Osteocyte (in vitro differentiated cells): ENCODE measurements at regions not wholly inside any gene's neighbourhood (a gene's known extent, or its start where the extent isn't known, plus 50 kb on each side); places are given as distances from the start of the nearest gene placed in this dataset.
A peak's percentile ranks its signal among the peaks of the same experiment; 100 is the strongest.

Experiments used
- DNase-seq: peaks from one replicate; pipeline ENCODE4 v3.0.0; 2021; ENCODE audit warnings: mixed read lengths; ENCODE audit not compliant: unreplicated experiment; ENCODE audit errors: extremely low spot score
- H3K27ac Mint-ChIP-seq: one replicate; pipeline ENCODE4 v1.8.0; 2021; ENCODE audit warnings: mild to moderate bottlenecking, mixed read lengths; ENCODE audit not compliant: unreplicated experiment
- H3K27me3 Mint-ChIP-seq: one replicate; pipeline ENCODE4 v1.8.0; 2021; ENCODE audit warnings: mixed read lengths; ENCODE audit not compliant: unreplicated experiment
- H3K36me3 Mint-ChIP-seq: one replicate; pipeline ENCODE4 v1.8.0; 2021; ENCODE audit warnings: mixed read lengths; ENCODE audit not compliant: unreplicated experiment
- H3K4me1 Mint-ChIP-seq: one replicate; pipeline ENCODE4 v1.8.0; 2021; ENCODE audit warnings: mixed read lengths; ENCODE audit not compliant: unreplicated experiment
- H3K4me3 Mint-ChIP-seq: one replicate; pipeline ENCODE4 v1.8.0; 2021; ENCODE audit warnings: mild to moderate bottlenecking, moderate library complexity, mixed read lengths; ENCODE audit not compliant: unreplicated experiment
- H3K9me3 Mint-ChIP-seq: one replicate; pipeline ENCODE4 v1.8.0; 2021; ENCODE audit warnings: mixed read lengths; ENCODE audit not compliant: unreplicated experiment
- TF ChIP-seq, protein P1 (sequence below): fragments of 200-600 bp; sonication (generic); IDR thresholded peaks from 2 replicates; pipeline ENCODE4 v1.5.0; 2021; ENCODE audit warnings: antibody characterized with exemption, mild to moderate bottlenecking, moderate library complexity

DNA sequence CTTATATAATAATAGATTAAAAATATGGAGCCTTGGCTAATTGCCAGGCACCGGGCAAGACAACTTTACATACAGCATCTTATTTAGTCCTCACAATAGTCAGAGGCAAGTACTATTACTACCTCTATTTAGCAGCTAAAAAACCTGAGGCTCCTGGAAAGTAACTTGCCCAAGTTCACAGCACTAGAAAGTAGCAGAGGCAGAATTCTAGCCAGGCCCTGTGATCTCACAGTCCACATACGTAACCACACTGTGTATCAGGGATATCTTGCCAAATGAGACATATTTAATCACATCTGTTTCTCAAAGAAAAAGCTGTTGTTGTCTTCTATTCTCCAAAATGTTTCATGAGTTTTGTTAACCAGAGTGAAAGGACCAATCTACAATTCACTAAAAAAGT lies 378.5 kb downstream of the PLPP3 start:
- no peak for DNase-seq
- no peaks in the 10 kb centered on the region for H3K27me3 Mint-ChIP-seq
- no peak overlapping the region for H3K27ac Mint-ChIP-seq
- TF ChIP-seq, protein P1, sequence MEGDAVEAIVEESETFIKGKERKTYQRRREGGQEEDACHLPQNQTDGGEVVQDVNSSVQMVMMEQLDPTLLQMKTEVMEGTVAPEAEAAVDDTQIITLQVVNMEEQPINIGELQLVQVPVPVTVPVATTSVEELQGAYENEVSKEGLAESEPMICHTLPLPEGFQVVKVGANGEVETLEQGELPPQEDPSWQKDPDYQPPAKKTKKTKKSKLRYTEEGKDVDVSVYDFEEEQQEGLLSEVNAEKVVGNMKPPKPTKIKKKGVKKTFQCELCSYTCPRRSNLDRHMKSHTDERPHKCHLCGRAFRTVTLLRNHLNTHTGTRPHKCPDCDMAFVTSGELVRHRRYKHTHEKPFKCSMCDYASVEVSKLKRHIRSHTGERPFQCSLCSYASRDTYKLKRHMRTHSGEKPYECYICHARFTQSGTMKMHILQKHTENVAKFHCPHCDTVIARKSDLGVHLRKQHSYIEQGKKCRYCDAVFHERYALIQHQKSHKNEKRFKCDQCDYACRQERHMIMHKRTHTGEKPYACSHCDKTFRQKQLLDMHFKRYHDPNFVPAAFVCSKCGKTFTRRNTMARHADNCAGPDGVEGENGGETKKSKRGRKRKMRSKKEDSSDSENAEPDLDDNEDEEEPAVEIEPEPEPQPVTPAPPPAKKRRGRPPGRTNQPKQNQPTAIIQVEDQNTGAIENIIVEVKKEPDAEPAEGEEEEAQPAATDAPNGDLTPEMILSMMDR, result no peak
- peaks cover 30% of the 10 kb centered on the region for H3K4me1 Mint-ChIP-seq
- no peak overlapping the region for H3K4me3 Mint-ChIP-seq
- no peaks in the 10 kb centered on the region for H3K9me3 Mint-ChIP-seq
- no peaks in the 10 kb centered on the region for H3K36me3 Mint-ChIP-seq

DNA sequence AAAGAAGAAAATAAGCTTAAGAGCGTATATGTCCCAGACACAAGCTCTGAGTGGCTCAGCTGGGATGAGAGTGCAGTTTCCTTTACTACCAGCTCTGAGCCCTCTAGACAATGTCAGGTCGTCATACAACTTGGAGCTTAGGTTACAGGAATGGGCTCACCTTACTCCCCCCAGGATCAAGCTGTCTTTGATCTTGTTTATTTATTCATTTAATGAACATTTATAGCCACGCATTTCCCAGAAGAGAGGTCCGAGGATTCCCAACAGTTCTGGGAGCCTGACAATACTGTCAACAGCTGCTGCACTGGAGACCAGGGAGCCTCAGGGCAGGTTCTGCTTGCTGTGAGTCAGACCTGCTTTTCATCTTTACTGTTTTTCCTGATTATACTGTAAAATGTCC lies 378.9 kb downstream of the PLPP3 start:
- H3K4me1 Mint-ChIP-seq, result peaks cover 27% of the 10 kb centered on the region
- no peak for DNase-seq
- no peaks in the 10 kb centered on the region for H3K36me3 Mint-ChIP-seq
- no peak overlapping the region for H3K4me3 Mint-ChIP-seq
- H3K27ac Mint-ChIP-seq, result peak overlapping the region; percentile 83
- TF ChIP-seq, protein P1, result no peak
- no peaks in the 10 kb centered on the region for H3K9me3 Mint-ChIP-seq
- H3K27me3 Mint-ChIP-seq, result no peaks in the 10 kb centered on the region

GRCh38 chr1:56199956-56200355 lies 379.4 kb downstream of the PLPP3 start:
- Mint-ChIP-seq H3K27ac (peak overlapping the region; percentile 83), H3K4me1 (peaks cover 27% of the 10 kb centered on the region), H3K36me3 (no peaks in the 10 kb centered on the region), H3K27me3 (no peaks in the 10 kb centered on the region), H3K4me3 (no peak overlapping the region), H3K9me3 (no peaks in the 10 kb centered on the region)
- no peak for DNase-seq
- TF ChIP-seq, protein P1, result no peak

GRCh38 chr1:56199061-56199460 lies 380.3 kb downstream of the PLPP3 start:
- Mint-ChIP-seq H3K4me3 (no peak overlapping the region), H3K27me3 (no peaks in the 10 kb centered on the region), H3K27ac (no peak overlapping the region), H3K36me3 (no peaks in the 10 kb centered on the region), H3K9me3 (no peaks in the 10 kb centered on the region), H3K4me1 (peaks cover 31% of the 10 kb centered on the region)
- TF ChIP-seq, protein P1, result no peak
- DNase-seq, result no peak

DNA sequence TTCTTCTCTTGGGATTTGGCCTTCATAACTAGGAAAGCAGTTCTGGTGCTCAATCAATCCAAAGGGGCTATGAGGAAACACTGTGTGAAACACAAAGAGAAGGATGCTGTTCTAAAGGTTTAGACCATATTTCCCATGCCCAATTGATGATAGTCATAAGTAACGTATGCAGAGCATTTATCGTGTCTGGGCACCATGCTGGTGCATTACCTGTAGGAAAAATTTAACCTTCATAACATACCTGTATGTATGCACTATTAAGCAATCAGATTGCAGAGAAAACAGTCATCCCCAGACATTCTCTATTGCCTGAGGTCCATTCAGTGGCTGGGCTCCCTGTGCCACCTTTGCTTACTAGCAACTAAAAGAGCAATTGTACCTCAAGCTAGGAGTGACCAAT lies 381.4 kb downstream of the PLPP3 start:
- DNase-seq, result no peak
- Mint-ChIP-seq H3K9me3 (no peaks in the 10 kb centered on the region), H3K4me3 (no peak overlapping the region), H3K4me1 (peaks cover 34% of the 10 kb centered on the region), H3K27me3 (no peaks in the 10 kb centered on the region), H3K36me3 (no peaks in the 10 kb centered on the region), H3K27ac (no peak overlapping the region)
- TF ChIP-seq, protein P1, result no peak
